GM21529 (cell line): ENCODE measurements at regions not wholly inside any gene's neighbourhood (a gene's known extent, or its start where the extent isn't known, plus 50 kb on each side); places are given as distances from the start of the nearest gene placed in this dataset.
A peak's percentile ranks its signal among the peaks of the same experiment; 100 is the strongest.
"Not testable (repeated sequence)": the region's sequence is repeated elsewhere in the genome, so short reads cannot be mapped to it uniquely, and the experiment has no call there.

ENCODE experiments used
- ATAC-seq: cut with Tn5 transposase; IDR thresholded peaks from one replicate; pipeline ENCODE4 v1.9.1; 2021; ENCODE audit not compliant: unreplicated experiment

DNA sequence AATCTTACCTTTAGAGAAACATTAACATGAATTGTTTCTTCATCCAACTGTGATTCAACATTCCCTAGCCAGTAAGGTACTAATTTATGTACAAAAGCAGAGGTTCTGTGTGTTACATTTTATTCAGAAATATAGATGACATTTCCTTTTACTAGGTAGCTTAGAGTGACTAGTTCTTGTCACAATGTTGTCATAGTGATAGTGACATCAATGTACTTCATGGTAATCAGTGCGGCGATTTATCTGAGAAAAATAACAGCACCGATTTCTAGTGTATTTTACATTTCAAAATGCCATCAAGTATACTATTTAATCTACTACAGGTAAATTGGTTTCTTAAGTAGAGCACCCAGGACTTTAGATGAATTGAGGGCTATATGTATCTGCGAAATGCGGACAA is 72.1 kb upstream of the DGKB start:
- no peak for ATAC-seq

DNA sequence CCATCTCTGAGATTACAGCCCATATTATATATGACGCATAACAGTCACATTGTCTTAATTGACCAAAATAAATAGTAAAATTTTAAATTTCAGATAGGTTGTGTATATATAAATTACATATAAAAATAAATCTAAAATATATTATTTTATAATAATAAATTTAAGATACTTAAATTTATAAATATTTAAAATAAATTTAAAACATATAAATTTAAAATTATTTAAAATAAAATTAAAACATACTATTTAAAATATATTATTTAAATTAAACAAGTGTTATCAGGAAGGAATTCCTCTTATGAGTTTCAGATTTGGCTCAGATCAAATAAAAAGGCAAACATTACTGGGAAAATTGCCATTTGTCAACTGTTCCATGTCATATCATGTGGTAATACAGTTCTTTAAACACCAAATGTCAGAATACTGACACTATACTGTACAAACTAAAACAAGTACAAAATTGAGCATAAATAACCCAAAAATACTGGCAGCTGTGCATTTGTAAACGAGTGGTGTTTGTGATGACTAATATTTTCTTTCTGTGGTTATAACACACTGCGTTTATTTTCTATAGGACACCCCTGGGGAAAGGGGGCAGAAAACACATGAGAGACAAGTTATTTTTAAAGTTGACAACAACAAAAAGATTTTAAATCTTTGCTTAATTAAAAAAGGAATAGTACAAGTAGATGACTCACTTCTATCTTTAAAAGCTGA is 71.3 kb upstream of the DGKB start:
- ATAC-seq = peak; percentile 55

- ATAC-seq = not testable (repeated sequence)
These were observed 69.1 kb upstream of the DGKB start for GRCh38 chr7:14971678-14972077.

DNA sequence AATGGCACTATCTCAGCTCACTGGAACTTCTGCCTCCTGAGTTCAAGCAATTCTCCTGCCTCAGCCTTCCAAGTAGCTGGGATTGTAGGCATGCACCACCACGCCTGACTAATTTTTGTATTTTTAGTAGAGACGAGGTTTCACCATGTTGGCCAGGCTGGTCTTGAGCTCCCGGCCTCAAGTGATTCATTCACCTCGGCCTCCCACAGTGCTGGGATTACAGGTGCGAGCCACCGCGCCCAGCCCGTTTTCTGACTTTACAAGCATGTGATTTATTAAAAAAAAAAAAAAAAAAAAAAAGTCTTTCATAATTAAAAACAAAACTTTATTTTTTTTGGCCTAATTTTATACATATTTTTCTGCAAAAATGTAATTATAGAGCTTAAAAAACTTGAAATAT is 64.8 kb upstream of the DGKB start:
- not testable (repeated sequence) for ATAC-seq

DNA sequence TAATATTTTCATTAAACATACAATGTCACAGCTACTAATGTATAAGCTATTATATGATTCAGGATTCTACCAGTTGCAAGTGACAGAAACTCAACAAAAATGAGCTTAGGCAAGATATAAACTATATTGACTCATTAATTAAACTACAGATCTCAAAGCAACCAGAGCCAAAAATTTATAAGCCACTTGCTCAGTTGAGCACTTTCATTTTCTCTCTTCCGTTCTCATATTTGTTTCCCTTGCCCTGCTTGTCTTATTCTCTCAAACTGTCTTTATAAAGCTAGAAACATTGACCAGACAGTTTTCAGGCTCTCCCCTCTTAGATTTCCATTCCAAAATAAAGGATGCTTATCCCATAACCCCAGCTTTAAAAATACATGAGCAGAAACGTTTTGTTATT is 60.2 kb upstream of the DGKB start:
- ATAC-seq = no peak

DNA sequence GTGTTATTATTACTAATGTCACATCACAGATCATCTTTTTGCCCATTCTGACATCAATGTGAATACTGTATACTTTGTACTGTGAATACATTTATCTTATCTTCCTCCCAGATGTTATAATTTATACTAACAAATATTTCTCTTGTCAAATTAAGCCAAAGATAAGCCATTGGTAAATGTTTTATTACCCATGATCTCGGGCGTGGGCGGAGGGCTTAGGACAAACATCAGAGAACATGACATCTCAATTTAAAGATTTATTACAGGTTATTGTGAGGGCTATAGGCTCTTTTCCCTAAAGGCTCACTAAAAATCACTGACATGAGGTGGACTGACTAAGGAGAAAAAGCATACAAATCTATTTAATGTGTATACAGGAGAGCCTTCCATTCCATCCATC is 58.2 kb upstream of the DGKB start:
- ATAC-seq = no peak

GRCh38 chr7:14959339-14959738 is 56.8 kb upstream of the DGKB start:
- no peak for ATAC-seq

DNA sequence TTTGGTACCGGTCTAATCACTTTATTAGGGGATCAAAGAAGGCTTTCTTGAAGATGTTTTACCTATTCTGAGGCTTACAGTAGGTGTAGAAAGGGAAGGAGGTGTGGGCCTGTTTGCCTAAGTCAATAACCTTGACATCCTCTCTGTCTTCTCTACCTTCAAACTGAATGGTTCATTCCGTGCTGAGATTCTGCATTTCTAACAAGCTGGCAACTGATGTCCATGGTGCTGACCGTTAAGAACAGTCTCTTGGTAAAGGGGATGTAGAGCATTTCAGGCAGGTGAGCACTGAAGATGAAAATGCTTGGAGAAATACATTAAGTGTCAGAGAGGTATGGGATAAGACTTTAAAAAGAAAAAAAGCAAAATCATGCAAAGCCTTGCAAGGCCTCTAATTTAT is 51.5 kb upstream of the DGKB start:
- ATAC-seq = no peak
